ENCODE measurements at regions not wholly inside any gene's neighbourhood (a gene's known extent, or its start where the extent isn't known, plus 50 kb on each side); places are given as distances from the start of the nearest gene placed in this dataset.

DNA sequence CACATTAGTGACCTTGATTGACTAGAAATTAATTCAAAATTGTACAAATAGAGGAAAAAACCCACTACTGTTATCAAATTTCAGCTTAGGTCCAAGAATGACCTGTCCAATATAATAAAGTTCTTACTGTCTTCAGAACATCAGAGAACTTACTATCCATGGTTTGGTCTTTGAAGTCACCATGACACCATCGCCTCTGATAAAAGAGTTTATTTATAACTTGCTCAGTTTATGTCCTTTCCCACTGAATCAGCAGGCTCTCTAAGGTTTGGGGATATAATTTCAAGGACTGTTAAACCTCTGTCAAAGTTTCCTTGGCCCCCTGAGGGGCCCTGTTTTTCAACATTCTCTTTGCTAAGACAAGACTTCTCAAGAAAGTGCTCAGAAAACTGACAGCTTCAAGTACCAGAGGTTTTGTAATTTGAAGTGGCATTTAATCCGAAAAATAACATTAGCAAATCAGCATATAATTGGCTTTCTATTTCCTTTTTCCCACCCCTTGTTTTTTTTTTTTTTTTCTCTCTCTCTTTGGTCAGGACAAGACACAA is 191.7 kb upstream of the FERD3L start:
- Histone ChIP-seq H3K27me3 (no peaks in the 10 kb centered on the region), H3K27ac (no peak overlapping the region), H3K4me1 (no peaks in the 10 kb centered on the region), H3K36me3 (no peaks in the 10 kb centered on the region), H3K4me3 (replicated peaks in 1 of 3) (no peak overlapping the region), H3K9me3 (no peaks in the 10 kb centered on the region)
- intact Hi-C loops (cut with DNase I), result no loop called here
- TF ChIP-seq POLR2A (IDR thresholded peaks at IDR 0.05), result no peak
- TF ChIP-seq, protein P1, sequence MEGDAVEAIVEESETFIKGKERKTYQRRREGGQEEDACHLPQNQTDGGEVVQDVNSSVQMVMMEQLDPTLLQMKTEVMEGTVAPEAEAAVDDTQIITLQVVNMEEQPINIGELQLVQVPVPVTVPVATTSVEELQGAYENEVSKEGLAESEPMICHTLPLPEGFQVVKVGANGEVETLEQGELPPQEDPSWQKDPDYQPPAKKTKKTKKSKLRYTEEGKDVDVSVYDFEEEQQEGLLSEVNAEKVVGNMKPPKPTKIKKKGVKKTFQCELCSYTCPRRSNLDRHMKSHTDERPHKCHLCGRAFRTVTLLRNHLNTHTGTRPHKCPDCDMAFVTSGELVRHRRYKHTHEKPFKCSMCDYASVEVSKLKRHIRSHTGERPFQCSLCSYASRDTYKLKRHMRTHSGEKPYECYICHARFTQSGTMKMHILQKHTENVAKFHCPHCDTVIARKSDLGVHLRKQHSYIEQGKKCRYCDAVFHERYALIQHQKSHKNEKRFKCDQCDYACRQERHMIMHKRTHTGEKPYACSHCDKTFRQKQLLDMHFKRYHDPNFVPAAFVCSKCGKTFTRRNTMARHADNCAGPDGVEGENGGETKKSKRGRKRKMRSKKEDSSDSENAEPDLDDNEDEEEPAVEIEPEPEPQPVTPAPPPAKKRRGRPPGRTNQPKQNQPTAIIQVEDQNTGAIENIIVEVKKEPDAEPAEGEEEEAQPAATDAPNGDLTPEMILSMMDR (IDR thresholded peaks at IDR 0.05), result no peak
- no peak for DNase-seq
- WGBS, 2 donors, result 48 to 54% methylated on average over 2 of the region's 2 CpGs

DNA sequence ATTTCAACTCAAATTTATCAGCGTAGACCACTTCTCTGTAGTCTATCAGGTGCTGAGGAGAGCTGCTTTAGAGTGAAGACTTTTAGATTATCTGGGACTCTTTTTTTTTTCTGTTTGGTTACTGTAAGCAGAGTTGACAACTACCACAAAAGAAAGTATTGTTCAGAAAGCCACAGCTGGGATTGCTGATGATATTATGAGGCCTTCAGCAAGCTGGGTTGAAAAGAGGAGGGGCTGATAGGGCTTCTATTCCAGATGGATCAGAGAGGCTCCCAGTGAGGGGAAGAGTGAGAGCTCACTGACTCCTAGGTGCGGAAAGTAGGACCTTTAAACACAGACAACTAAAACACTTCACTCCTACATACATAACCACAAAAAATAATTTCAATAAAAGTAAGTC is 188.5 kb upstream of the FERD3L start:
- TF ChIP-seq, protein P1 (IDR thresholded peaks at IDR 0.05), result no peak
- TF ChIP-seq POLR2A (IDR thresholded peaks at IDR 0.05), result no peak
- Histone ChIP-seq H3K36me3 (no peaks in the 10 kb centered on the region), H3K27ac (no peak overlapping the region), H3K9me3 (no peaks in the 10 kb centered on the region), H3K4me1 (no peaks in the 10 kb centered on the region), H3K4me3 (replicated peaks in 1 of 3) (no peak overlapping the region), H3K27me3 (no peaks in the 10 kb centered on the region)
- WGBS, 2 donors, result 94% methylated on average over 2 of the region's 2 CpGs
- intact Hi-C loops (cut with DNase I), result no loop called here
- DNase-seq, result no peak

GRCh38 chr7:19327018-19327417 is 181.8 kb upstream of the FERD3L start:
- TF ChIP-seq POLR2A (IDR thresholded peaks at IDR 0.05), result no peak
- TF ChIP-seq, protein P1 (IDR thresholded peaks at IDR 0.05), result no peak
- no peaks in the 10 kb centered on the region for H3K4me1 ChIP-seq
- no peaks in the 10 kb centered on the region for H3K36me3 ChIP-seq
- no peak overlapping the region for H3K27ac ChIP-seq
- no peak overlapping the region for H3K4me3 ChIP-seq (replicated peaks in 1 of 3)
- no peak for DNase-seq
- intact Hi-C loops (cut with DNase I), result no loop called here
- H3K9me3 ChIP-seq, result no peaks in the 10 kb centered on the region
- H3K27me3 ChIP-seq, result no peaks in the 10 kb centered on the region

- no peak overlapping the region for H3K27ac ChIP-seq
- H3K9me3 ChIP-seq, result no peaks in the 10 kb centered on the region
- H3K36me3 ChIP-seq, result no peaks in the 10 kb centered on the region
- no peak for TF ChIP-seq POLR2A (IDR thresholded peaks at IDR 0.05)
- TF ChIP-seq, protein P1 (IDR thresholded peaks at IDR 0.05), result no peak
- 87 to 89% methylated on average over 2 of the region's 2 CpGs for WGBS, 2 donors
- DNase-seq, result no peak
- H3K27me3 ChIP-seq, result no peaks in the 10 kb centered on the region
- H3K4me1 ChIP-seq, result no peaks in the 10 kb centered on the region
- H3K4me3 ChIP-seq (replicated peaks in 1 of 3), result no peak overlapping the region
- intact Hi-C loops (cut with DNase I), result no loop called here
Observed at GRCh38 chr7:19322002-19322401, 176.8 kb upstream of the FERD3L start.

GRCh38 chr7:19318287-19318686 is 173.1 kb upstream of the FERD3L start:
- Histone ChIP-seq H3K9me3 (no peaks in the 10 kb centered on the region), H3K36me3 (no peaks in the 10 kb centered on the region), H3K4me1 (no peaks in the 10 kb centered on the region), H3K27me3 (no peaks in the 10 kb centered on the region), H3K4me3 (replicated peaks in 1 of 3) (no peak overlapping the region), H3K27ac (no peak overlapping the region)
- intact Hi-C loops (cut with DNase I), result no loop called here
- 83 to 89% methylated on average over 5 of the region's 5 CpGs for WGBS, 2 donors
- no peak for TF ChIP-seq POLR2A (IDR thresholded peaks at IDR 0.05)
- TF ChIP-seq, protein P1 (IDR thresholded peaks at IDR 0.05), result no peak
- no peak for DNase-seq
